HEK293 (cell line): ENCODE measurements at regions not wholly inside any gene's neighbourhood (a gene's known extent, or its start where the extent isn't known, plus 50 kb on each side); places are given as distances from the start of the nearest gene placed in this dataset.

Source experiments
- CTCF ChIP-seq: fragments of 450-650 bp; formaldehyde crosslinking; IDR thresholded peaks from 2 replicates; pipeline ENCODE4 v1.5.1; 2016; ENCODE audit warnings: missing biosample characterization, missing genetic modification characterization
- MYNN ChIP-seq: fragments of 450-650 bp; formaldehyde crosslinking; IDR thresholded peaks from 2 replicates; pipeline ENCODE4 v1.5.1; 2016; ENCODE audit warnings: missing biosample characterization, missing genetic modification characterization, borderline replicate concordance
- ZBTB48 ChIP-seq: fragments of 450-650 bp; formaldehyde crosslinking; IDR thresholded peaks from 2 replicates; pipeline ENCODE4 v1.5.1; 2016; ENCODE audit warnings: missing biosample characterization, missing genetic modification characterization
- ZBTB8A ChIP-seq: fragments of 450-650 bp; formaldehyde crosslinking; IDR thresholded peaks from 2 replicates; pipeline ENCODE4 v1.5.1; 2016; ENCODE audit warnings: missing biosample characterization, missing genetic modification characterization
- ZEB2 ChIP-seq: fragments of 450-650 bp; formaldehyde crosslinking; IDR thresholded peaks from 2 replicates; pipeline ENCODE4 v1.5.1; 2016; ENCODE audit warnings: missing biosample characterization, missing genetic modification characterization
- ZIC2 ChIP-seq: fragments of 450-650 bp; formaldehyde crosslinking; IDR thresholded peaks from 2 replicates; pipeline ENCODE4 v1.5.1; 2016; ENCODE audit warnings: missing biosample characterization, missing genetic modification characterization
- ZNF10 ChIP-seq: fragments of 450-650 bp; formaldehyde crosslinking; IDR thresholded peaks from 2 replicates; pipeline ENCODE4 v1.5.1; 2017; ENCODE audit warnings: missing biosample characterization, missing genetic modification characterization
- ZNF335 ChIP-seq: fragments of 450-650 bp; formaldehyde crosslinking; conservative IDR thresholded peaks from 2 replicates; pipeline ENCODE4 v1.5.1; 2016; ENCODE audit warnings: missing biosample characterization, missing genetic modification characterization
- ZNF426 ChIP-seq: fragments of 450-650 bp; formaldehyde crosslinking; IDR thresholded peaks from 2 replicates; pipeline ENCODE4 v1.5.1; 2017; ENCODE audit warnings: missing biosample characterization, missing genetic modification characterization, mild to moderate bottlenecking, inconsistent platforms, moderate library complexity
- ZNF785 ChIP-seq: fragments of 450-650 bp; formaldehyde crosslinking; IDR thresholded peaks from 2 replicates; pipeline ENCODE4 v1.5.1; 2016; ENCODE audit warnings: missing biosample characterization, missing genetic modification characterization
- TF ChIP-seq, protein P1 (sequence below): fragments of 450-650 bp; formaldehyde crosslinking; conservative IDR thresholded peaks from 2 replicates; pipeline ENCODE4 v1.5.1; 2016; ENCODE audit warnings: low read depth, missing biosample characterization, missing genetic modification characterization
- TF ChIP-seq, protein P2 (sequence below): sonication (generic); formaldehyde crosslinking; IDR thresholded peaks from 2 replicates; pipeline ENCODE4 v1.8.1; 2022; ENCODE audit warnings: mild to moderate bottlenecking, moderate library complexity, missing genetic modification reagents
- TF ChIP-seq, protein P3 (sequence below): fragments of 450-650 bp; formaldehyde crosslinking; IDR thresholded peaks from 2 replicates; pipeline ENCODE4 v1.5.1; 2016; ENCODE audit warnings: missing biosample characterization, missing genetic modification characterization

DNA sequence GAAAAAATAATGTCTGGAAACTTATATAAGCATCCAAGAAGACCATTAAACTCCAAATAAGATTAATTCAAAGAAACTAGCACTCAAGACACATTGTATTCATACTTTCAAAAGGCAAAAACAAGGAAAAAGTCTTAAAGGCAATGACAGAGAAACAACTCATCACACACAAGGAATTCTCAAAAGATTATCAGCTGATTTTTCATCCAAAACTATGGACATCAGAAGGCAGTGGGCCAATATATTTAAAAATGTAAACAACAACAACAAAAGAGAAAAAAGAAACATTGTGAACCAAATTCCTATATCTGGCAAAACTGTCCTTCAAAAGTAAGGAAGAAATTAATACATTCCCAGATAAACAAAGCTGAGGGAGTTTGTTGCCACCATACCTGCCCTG is 711.4 kb upstream of the GALNTL6 start:
- TF ChIP-seq, protein P1, sequence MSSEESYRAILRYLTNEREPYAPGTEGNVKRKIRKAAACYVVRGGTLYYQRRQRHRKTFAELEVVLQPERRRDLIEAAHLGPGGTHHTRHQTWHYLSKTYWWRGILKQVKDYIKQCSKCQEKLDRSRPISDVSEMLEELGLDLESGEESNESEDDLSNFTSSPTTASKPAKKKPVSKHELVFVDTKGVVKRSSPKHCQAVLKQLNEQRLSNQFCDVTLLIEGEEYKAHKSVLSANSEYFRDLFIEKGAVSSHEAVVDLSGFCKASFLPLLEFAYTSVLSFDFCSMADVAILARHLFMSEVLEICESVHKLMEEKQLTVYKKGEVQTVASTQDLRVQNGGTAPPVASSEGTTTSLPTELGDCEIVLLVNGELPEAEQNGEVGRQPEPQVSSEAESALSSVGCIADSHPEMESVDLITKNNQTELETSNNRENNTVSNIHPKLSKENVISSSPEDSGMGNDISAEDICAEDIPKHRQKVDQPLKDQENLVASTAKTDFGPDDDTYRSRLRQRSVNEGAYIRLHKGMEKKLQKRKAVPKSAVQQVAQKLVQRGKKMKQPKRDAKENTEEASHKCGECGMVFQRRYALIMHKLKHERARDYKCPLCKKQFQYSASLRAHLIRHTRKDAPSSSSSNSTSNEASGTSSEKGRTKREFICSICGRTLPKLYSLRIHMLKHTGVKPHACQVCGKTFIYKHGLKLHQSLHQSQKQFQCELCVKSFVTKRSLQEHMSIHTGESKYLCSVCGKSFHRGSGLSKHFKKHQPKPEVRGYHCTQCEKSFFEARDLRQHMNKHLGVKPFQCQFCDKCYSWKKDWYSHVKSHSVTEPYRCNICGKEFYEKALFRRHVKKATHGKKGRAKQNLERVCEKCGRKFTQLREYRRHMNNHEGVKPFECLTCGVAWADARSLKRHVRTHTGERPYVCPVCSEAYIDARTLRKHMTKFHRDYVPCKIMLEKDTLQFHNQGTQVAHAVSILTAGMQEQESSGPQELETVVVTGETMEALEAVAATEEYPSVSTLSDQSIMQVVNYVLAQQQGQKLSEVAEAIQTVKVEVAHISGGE (tag by site-specific recombination): no peak
- TF ChIP-seq CTCF (no peak), ZIC2 (no peak), ZBTB8A (no peak), ZBTB48 (tag by site-specific recombination) (no peak), ZNF10 (tag by site-specific recombination) (no peak), ZNF426 (tag by site-specific recombination) (no peak), ZNF335 (tag by site-specific recombination) (no peak), MYNN (tag by site-specific recombination) (no peak), ZNF785 (tag by site-specific recombination) (no peak), ZEB2 (tag by site-specific recombination) (no peak)
- TF ChIP-seq, protein P2, sequence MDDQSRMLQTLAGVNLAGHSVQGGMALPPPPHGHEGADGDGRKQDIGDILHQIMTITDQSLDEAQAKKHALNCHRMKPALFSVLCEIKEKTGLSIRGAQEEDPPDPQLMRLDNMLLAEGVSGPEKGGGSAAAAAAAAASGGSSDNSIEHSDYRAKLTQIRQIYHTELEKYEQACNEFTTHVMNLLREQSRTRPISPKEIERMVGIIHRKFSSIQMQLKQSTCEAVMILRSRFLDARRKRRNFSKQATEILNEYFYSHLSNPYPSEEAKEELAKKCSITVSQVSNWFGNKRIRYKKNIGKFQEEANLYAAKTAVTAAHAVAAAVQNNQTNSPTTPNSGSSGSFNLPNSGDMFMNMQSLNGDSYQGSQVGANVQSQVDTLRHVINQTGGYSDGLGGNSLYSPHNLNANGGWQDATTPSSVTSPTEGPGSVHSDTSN (CRISPR knock-in tag): no peak
- TF ChIP-seq, protein P3, sequence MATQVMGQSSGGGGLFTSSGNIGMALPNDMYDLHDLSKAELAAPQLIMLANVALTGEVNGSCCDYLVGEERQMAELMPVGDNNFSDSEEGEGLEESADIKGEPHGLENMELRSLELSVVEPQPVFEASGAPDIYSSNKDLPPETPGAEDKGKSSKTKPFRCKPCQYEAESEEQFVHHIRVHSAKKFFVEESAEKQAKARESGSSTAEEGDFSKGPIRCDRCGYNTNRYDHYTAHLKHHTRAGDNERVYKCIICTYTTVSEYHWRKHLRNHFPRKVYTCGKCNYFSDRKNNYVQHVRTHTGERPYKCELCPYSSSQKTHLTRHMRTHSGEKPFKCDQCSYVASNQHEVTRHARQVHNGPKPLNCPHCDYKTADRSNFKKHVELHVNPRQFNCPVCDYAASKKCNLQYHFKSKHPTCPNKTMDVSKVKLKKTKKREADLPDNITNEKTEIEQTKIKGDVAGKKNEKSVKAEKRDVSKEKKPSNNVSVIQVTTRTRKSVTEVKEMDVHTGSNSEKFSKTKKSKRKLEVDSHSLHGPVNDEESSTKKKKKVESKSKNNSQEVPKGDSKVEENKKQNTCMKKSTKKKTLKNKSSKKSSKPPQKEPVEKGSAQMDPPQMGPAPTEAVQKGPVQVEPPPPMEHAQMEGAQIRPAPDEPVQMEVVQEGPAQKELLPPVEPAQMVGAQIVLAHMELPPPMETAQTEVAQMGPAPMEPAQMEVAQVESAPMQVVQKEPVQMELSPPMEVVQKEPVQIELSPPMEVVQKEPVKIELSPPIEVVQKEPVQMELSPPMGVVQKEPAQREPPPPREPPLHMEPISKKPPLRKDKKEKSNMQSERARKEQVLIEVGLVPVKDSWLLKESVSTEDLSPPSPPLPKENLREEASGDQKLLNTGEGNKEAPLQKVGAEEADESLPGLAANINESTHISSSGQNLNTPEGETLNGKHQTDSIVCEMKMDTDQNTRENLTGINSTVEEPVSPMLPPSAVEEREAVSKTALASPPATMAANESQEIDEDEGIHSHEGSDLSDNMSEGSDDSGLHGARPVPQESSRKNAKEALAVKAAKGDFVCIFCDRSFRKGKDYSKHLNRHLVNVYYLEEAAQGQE: no peak
